ENCODE measurements at regions not wholly inside any gene's neighbourhood (a gene's known extent, or its start where the extent isn't known, plus 50 kb on each side); places are given as distances from the start of the nearest gene placed in this dataset.

DNA sequence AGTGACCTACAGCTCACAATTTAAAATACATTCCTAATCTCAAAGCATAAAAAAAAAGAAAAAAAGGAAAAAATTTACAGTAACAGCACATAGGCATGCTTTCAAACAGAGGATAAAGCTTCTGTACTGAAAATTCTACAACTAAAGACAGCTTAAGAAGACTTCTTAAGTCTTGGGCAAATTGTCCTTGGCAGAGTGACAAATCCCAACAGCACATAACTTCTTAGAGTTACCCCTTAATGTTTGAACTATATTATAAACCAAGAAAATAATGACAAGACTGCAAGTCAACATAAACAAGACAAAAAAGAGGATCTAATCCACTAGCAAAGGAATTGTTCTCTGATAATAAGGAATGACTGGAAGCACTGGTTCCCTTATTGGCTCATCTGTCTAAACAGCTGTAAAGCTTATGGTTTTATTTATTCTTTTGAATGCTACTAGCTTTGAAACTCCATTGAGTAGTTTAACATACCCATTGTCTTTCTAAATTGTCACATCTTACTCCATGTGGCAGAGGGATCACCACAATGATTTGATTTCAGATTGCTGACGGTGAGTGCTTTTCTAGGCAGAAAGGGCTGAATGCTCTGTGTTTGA lies 1576.8 kb upstream of the GOT2 start:
- Histone ChIP-seq H3K36me3 (ENCODE audit: low read depth) (no peaks in the 10 kb centered on the region), H3K4me2 (no peak overlapping the region), H3K9me2 (ENCODE audit: insufficient read depth) (no peaks in the 10 kb centered on the region), H2AFZ (no peak overlapping the region), H3F3A (ENCODE audit: insufficient read depth, low read depth) (no peaks in the 10 kb centered on the region), H3K4me3 (no peak overlapping the region), H3K27me3 (ENCODE audit: insufficient read depth, low read depth) (no peaks in the 10 kb centered on the region), H4K20me1 (ENCODE audit: insufficient read depth) (no peaks in the 10 kb centered on the region), H3K79me2 (ENCODE audit: low read depth) (no peaks in the 10 kb centered on the region), H3K27ac (no peak overlapping the region), H3K9me3 (ENCODE audit: insufficient read depth, low read depth) (no peaks in the 10 kb centered on the region), H3K4me1 (replicated peaks; ENCODE audit: insufficient read depth) (no peaks in the 10 kb centered on the region)
- BruUV-seq (replicated peaks) = no TSS peak
- intact Hi-C loops (cut with micrococcal nuclease; ENCODE audit: unreplicated experiment) = no loop called here
- ChIA-PET POLR2A (ENCODE audit: unreplicated experiment) (no interaction called here), CTCF (no interaction called here)
- TF ChIP-seq EZH2 (IDR thresholded peaks at IDR 0.05; ENCODE audit: low read depth) = no peak
- TF ChIP-seq, protein P1, sequence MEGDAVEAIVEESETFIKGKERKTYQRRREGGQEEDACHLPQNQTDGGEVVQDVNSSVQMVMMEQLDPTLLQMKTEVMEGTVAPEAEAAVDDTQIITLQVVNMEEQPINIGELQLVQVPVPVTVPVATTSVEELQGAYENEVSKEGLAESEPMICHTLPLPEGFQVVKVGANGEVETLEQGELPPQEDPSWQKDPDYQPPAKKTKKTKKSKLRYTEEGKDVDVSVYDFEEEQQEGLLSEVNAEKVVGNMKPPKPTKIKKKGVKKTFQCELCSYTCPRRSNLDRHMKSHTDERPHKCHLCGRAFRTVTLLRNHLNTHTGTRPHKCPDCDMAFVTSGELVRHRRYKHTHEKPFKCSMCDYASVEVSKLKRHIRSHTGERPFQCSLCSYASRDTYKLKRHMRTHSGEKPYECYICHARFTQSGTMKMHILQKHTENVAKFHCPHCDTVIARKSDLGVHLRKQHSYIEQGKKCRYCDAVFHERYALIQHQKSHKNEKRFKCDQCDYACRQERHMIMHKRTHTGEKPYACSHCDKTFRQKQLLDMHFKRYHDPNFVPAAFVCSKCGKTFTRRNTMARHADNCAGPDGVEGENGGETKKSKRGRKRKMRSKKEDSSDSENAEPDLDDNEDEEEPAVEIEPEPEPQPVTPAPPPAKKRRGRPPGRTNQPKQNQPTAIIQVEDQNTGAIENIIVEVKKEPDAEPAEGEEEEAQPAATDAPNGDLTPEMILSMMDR (conservative IDR thresholded peaks at IDR 0.05) = no peak
- DNase-seq = no peak

DNA sequence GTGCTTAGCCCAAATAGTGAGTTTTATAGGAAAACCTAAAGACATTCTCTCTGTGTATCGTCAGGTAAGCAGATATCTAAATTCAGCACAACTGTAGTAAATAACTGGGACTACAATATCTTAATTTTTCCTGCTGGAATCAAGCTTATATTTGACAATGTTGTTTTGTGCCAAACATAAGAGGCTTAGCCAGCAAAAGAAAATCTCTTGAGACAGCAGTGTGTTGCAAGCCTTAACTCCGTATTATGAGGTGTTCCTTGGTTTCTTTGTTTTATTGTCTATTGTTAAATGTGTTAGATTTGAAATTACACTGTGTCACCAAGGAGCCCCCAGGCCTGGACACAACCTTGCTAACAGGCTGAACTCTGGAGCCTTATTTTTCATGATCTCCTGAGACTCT lies 1570.6 kb upstream of the GOT2 start:
- Histone ChIP-seq H4K20me1 (ENCODE audit: insufficient read depth) (no peaks in the 10 kb centered on the region), H3K79me2 (ENCODE audit: low read depth) (no peaks in the 10 kb centered on the region), H3K4me2 (no peak overlapping the region), H3K27me3 (ENCODE audit: insufficient read depth, low read depth) (peaks cover 5% of the 10 kb centered on the region), H3K9me3 (ENCODE audit: insufficient read depth, low read depth) (no peaks in the 10 kb centered on the region), H3K4me3 (no peak overlapping the region), H2AFZ (no peak overlapping the region), H3K36me3 (ENCODE audit: low read depth) (no peaks in the 10 kb centered on the region), H3K9me2 (ENCODE audit: insufficient read depth) (no peaks in the 10 kb centered on the region), H3K4me1 (replicated peaks; ENCODE audit: insufficient read depth) (no peaks in the 10 kb centered on the region), H3F3A (ENCODE audit: insufficient read depth, low read depth) (no peaks in the 10 kb centered on the region), H3K27ac (no peak overlapping the region)
- ChIA-PET POLR2A (ENCODE audit: unreplicated experiment) (no interaction called here), CTCF (no interaction called here)
- no peak for DNase-seq
- TF ChIP-seq, protein P1 (conservative IDR thresholded peaks at IDR 0.05) = no peak
- no peak for TF ChIP-seq EZH2 (IDR thresholded peaks at IDR 0.05; ENCODE audit: low read depth)
- no TSS peak for BruUV-seq (replicated peaks)
- intact Hi-C loops (cut with micrococcal nuclease; ENCODE audit: unreplicated experiment) = no loop called here

DNA sequence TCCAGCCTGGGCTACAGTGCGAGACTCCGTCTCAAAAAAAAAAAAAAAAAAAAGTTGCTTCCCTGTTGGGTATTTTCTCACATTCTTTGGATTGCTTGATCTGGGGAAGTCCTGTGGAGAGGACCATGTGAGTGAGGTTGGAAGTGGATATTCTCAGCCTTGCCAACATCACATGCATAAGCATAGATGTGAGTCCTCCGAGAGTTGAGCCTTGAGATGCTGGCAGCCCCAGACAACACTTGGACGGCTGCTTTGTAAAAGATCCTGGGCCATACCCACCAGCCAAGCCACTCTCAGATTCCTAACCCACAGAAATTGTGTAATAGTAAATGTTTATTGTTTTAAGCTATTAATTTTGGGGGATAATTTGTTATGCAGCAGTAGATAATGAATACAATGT lies 1570.0 kb upstream of the GOT2 start:
- no peak for DNase-seq
- peaks cover 5% of the 10 kb centered on the region for H3K27me3 ChIP-seq (ENCODE audit: insufficient read depth, low read depth)
- no peak overlapping the region for H3K4me3 ChIP-seq
- POLR2A ChIA-PET (ENCODE audit: unreplicated experiment) = no interaction called here
- no peaks in the 10 kb centered on the region for H3K9me3 ChIP-seq (ENCODE audit: insufficient read depth, low read depth)
- H4K20me1 ChIP-seq (ENCODE audit: insufficient read depth) = no peaks in the 10 kb centered on the region
- intact Hi-C loops (cut with micrococcal nuclease; ENCODE audit: unreplicated experiment) = no loop called here
- TF ChIP-seq EZH2 (IDR thresholded peaks at IDR 0.05; ENCODE audit: low read depth) = no peak
- TF ChIP-seq, protein P1 (conservative IDR thresholded peaks at IDR 0.05) = no peak
- H3K4me2 ChIP-seq = no peak overlapping the region
- H3K9me2 ChIP-seq (ENCODE audit: insufficient read depth) = no peaks in the 10 kb centered on the region
- no peak overlapping the region for H2AFZ ChIP-seq
- no TSS peak for BruUV-seq (replicated peaks)
- no peaks in the 10 kb centered on the region for H3F3A ChIP-seq (ENCODE audit: insufficient read depth, low read depth)
- no peaks in the 10 kb centered on the region for H3K79me2 ChIP-seq (ENCODE audit: low read depth)
- CTCF ChIA-PET = no interaction called here
- no peaks in the 10 kb centered on the region for H3K4me1 ChIP-seq (replicated peaks; ENCODE audit: insufficient read depth)
- no peak overlapping the region for H3K27ac ChIP-seq
- no peaks in the 10 kb centered on the region for H3K36me3 ChIP-seq (ENCODE audit: low read depth)

Data from PC-9 (cell line).